ENCODE measurements at regions not wholly inside any gene's neighbourhood (a gene's known extent, or its start where the extent isn't known, plus 50 kb on each side); places are given as distances from the start of the nearest gene placed in this dataset.

GRCh38 chr12:115485503-115485902 lies 792.0 kb downstream of the MED13L start:
- Histone ChIP-seq H3K4me1 (ENCODE audit: control insufficient read depth, insufficient read depth, low read length) (no peaks in the 10 kb centered on the region), H3K27me3 (ENCODE audit: control insufficient read depth, insufficient read depth, low read length) (peaks cover 3% of the 10 kb centered on the region), H3K4me2 (ENCODE audit: low read length) (no peak overlapping the region), H3K9ac (ENCODE audit: low read depth, low read length) (no peak overlapping the region), H3K36me3 (ENCODE audit: insufficient read depth, low read length) (no peaks in the 10 kb centered on the region), H3K9me3 (replicated peaks; ENCODE audit: low read length) (peaks cover 4% of the 10 kb centered on the region), H3K4me3 (ENCODE audit: low read length) (no peak overlapping the region)

GRCh38 chr12:115482943-115483342 lies 794.5 kb downstream of the MED13L start:
- Histone ChIP-seq H3K36me3 (ENCODE audit: insufficient read depth, low read length) (no peaks in the 10 kb centered on the region), H3K4me2 (ENCODE audit: low read length) (no peak overlapping the region), H3K9me3 (replicated peaks; ENCODE audit: low read length) (peaks cover 4% of the 10 kb centered on the region), H3K27me3 (ENCODE audit: control insufficient read depth, insufficient read depth, low read length) (no peaks in the 10 kb centered on the region), H3K4me3 (ENCODE audit: low read length) (no peak overlapping the region), H3K9ac (ENCODE audit: low read depth, low read length) (no peak overlapping the region), H3K4me1 (ENCODE audit: control insufficient read depth, insufficient read depth, low read length) (no peaks in the 10 kb centered on the region)

- H3K9ac ChIP-seq (ENCODE audit: low read depth, low read length), result no peak overlapping the region
- no peaks in the 10 kb centered on the region for H3K27me3 ChIP-seq (ENCODE audit: control insufficient read depth, insufficient read depth, low read length)
- H3K4me3 ChIP-seq (ENCODE audit: low read length), result no peak overlapping the region
- H3K9me3 ChIP-seq (replicated peaks; ENCODE audit: low read length), result peaks cover 4% of the 10 kb centered on the region
- no peak overlapping the region for H3K4me2 ChIP-seq (ENCODE audit: low read length)
- H3K36me3 ChIP-seq (ENCODE audit: insufficient read depth, low read length), result no peaks in the 10 kb centered on the region
- H3K4me1 ChIP-seq (ENCODE audit: control insufficient read depth, insufficient read depth, low read length), result no peaks in the 10 kb centered on the region
Observed at GRCh38 chr12:115481141-115481540, 796.4 kb downstream of the MED13L start.

- no peaks in the 10 kb centered on the region for H3K36me3 ChIP-seq (ENCODE audit: insufficient read depth, low read length)
- no peaks in the 10 kb centered on the region for H3K27me3 ChIP-seq (ENCODE audit: control insufficient read depth, insufficient read depth, low read length)
- H3K9me3 ChIP-seq (replicated peaks; ENCODE audit: low read length), result no peaks in the 10 kb centered on the region
- H3K4me1 ChIP-seq (ENCODE audit: control insufficient read depth, insufficient read depth, low read length), result no peaks in the 10 kb centered on the region
- H3K4me3 ChIP-seq (ENCODE audit: low read length), result no peak overlapping the region
- H3K9ac ChIP-seq (ENCODE audit: low read depth, low read length), result no peak overlapping the region
- H3K4me2 ChIP-seq (ENCODE audit: low read length), result no peak overlapping the region
Observed at GRCh38 chr12:115478505-115478904, 794.5 kb upstream of the TBX3 start.

- Histone ChIP-seq H3K9me3 (replicated peaks; ENCODE audit: low read length) (no peaks in the 10 kb centered on the region), H3K4me1 (ENCODE audit: control insufficient read depth, insufficient read depth, low read length) (no peaks in the 10 kb centered on the region), H3K9ac (ENCODE audit: low read depth, low read length) (no peak overlapping the region), H3K4me2 (ENCODE audit: low read length) (no peak overlapping the region), H3K36me3 (ENCODE audit: insufficient read depth, low read length) (no peaks in the 10 kb centered on the region), H3K4me3 (ENCODE audit: low read length) (no peak overlapping the region), H3K27me3 (ENCODE audit: control insufficient read depth, insufficient read depth, low read length) (no peaks in the 10 kb centered on the region)
Observed at GRCh38 chr12:115474539-115475353, 790.8 kb upstream of the TBX3 start.

GRCh38 chr12:115473257-115473956 lies 789.4 kb upstream of the TBX3 start:
- Histone ChIP-seq H3K4me3 (ENCODE audit: low read length) (no peak overlapping the region), H3K4me2 (ENCODE audit: low read length) (no peak overlapping the region), H3K4me1 (ENCODE audit: control insufficient read depth, insufficient read depth, low read length) (no peaks in the 10 kb centered on the region), H3K36me3 (ENCODE audit: insufficient read depth, low read length) (no peaks in the 10 kb centered on the region), H3K27me3 (ENCODE audit: control insufficient read depth, insufficient read depth, low read length) (no peaks in the 10 kb centered on the region), H3K9ac (ENCODE audit: low read depth, low read length) (no peak overlapping the region), H3K9me3 (replicated peaks; ENCODE audit: low read length) (no peaks in the 10 kb centered on the region)

GRCh38 chr12:115472852-115473251 lies 788.9 kb upstream of the TBX3 start:
- H3K4me1 ChIP-seq (ENCODE audit: control insufficient read depth, insufficient read depth, low read length), result no peaks in the 10 kb centered on the region
- no peaks in the 10 kb centered on the region for H3K27me3 ChIP-seq (ENCODE audit: control insufficient read depth, insufficient read depth, low read length)
- no peak overlapping the region for H3K4me2 ChIP-seq (ENCODE audit: low read length)
- no peak overlapping the region for H3K4me3 ChIP-seq (ENCODE audit: low read length)
- no peaks in the 10 kb centered on the region for H3K9me3 ChIP-seq (replicated peaks; ENCODE audit: low read length)
- H3K36me3 ChIP-seq (ENCODE audit: insufficient read depth, low read length), result no peaks in the 10 kb centered on the region
- no peak overlapping the region for H3K9ac ChIP-seq (ENCODE audit: low read depth, low read length)

GRCh38 chr12:115470977-115471376 lies 787.0 kb upstream of the TBX3 start:
- Histone ChIP-seq H3K36me3 (ENCODE audit: insufficient read depth, low read length) (no peaks in the 10 kb centered on the region), H3K4me3 (ENCODE audit: low read length) (no peak overlapping the region), H3K4me2 (ENCODE audit: low read length) (no peak overlapping the region), H3K27me3 (ENCODE audit: control insufficient read depth, insufficient read depth, low read length) (no peaks in the 10 kb centered on the region), H3K4me1 (ENCODE audit: control insufficient read depth, insufficient read depth, low read length) (no peaks in the 10 kb centered on the region), H3K9ac (ENCODE audit: low read depth, low read length) (no peak overlapping the region), H3K9me3 (replicated peaks; ENCODE audit: low read length) (no peaks in the 10 kb centered on the region)

GRCh38 chr12:115470526-115470925 lies 786.6 kb upstream of the TBX3 start:
- Histone ChIP-seq H3K9me3 (replicated peaks; ENCODE audit: low read length) (no peaks in the 10 kb centered on the region), H3K9ac (ENCODE audit: low read depth, low read length) (no peak overlapping the region), H3K4me2 (ENCODE audit: low read length) (no peak overlapping the region), H3K4me1 (ENCODE audit: control insufficient read depth, insufficient read depth, low read length) (no peaks in the 10 kb centered on the region), H3K27me3 (ENCODE audit: control insufficient read depth, insufficient read depth, low read length) (no peaks in the 10 kb centered on the region), H3K36me3 (ENCODE audit: insufficient read depth, low read length) (no peaks in the 10 kb centered on the region), H3K4me3 (ENCODE audit: low read length) (no peak overlapping the region)

- Histone ChIP-seq H3K4me1 (ENCODE audit: control insufficient read depth, insufficient read depth, low read length) (no peaks in the 10 kb centered on the region), H3K36me3 (ENCODE audit: insufficient read depth, low read length) (no peaks in the 10 kb centered on the region), H3K27me3 (ENCODE audit: control insufficient read depth, insufficient read depth, low read length) (no peaks in the 10 kb centered on the region), H3K4me2 (ENCODE audit: low read length) (no peak overlapping the region), H3K9me3 (replicated peaks; ENCODE audit: low read length) (no peaks in the 10 kb centered on the region), H3K4me3 (ENCODE audit: low read length) (no peak overlapping the region), H3K9ac (ENCODE audit: low read depth, low read length) (no peak overlapping the region)
Observed at GRCh38 chr12:115468087-115468510, 784.1 kb upstream of the TBX3 start.

- Histone ChIP-seq H3K4me2 (ENCODE audit: low read length) (no peak overlapping the region), H3K9ac (ENCODE audit: low read depth, low read length) (no peak overlapping the region), H3K36me3 (ENCODE audit: insufficient read depth, low read length) (no peaks in the 10 kb centered on the region), H3K4me1 (ENCODE audit: control insufficient read depth, insufficient read depth, low read length) (no peaks in the 10 kb centered on the region), H3K4me3 (ENCODE audit: low read length) (no peak overlapping the region), H3K27me3 (ENCODE audit: control insufficient read depth, insufficient read depth, low read length) (no peaks in the 10 kb centered on the region), H3K9me3 (replicated peaks; ENCODE audit: low read length) (no peaks in the 10 kb centered on the region)
Observed at GRCh38 chr12:115467531-115467930, 783.6 kb upstream of the TBX3 start.

GRCh38 chr12:115466076-115466475 lies 782.1 kb upstream of the TBX3 start:
- Histone ChIP-seq H3K4me1 (ENCODE audit: control insufficient read depth, insufficient read depth, low read length) (no peaks in the 10 kb centered on the region), H3K27me3 (ENCODE audit: control insufficient read depth, insufficient read depth, low read length) (no peaks in the 10 kb centered on the region), H3K4me2 (ENCODE audit: low read length) (no peak overlapping the region), H3K36me3 (ENCODE audit: insufficient read depth, low read length) (no peaks in the 10 kb centered on the region), H3K9me3 (replicated peaks; ENCODE audit: low read length) (no peaks in the 10 kb centered on the region), H3K4me3 (ENCODE audit: low read length) (no peak overlapping the region), H3K9ac (ENCODE audit: low read depth, low read length) (no peak overlapping the region)

Measured in skeletal muscle satellite cell (primary cell).